Naive thymus-derived CD8-positive, alpha-beta T cell (primary cell): ENCODE measurements at regions not wholly inside any gene's neighbourhood (a gene's known extent, or its start where the extent isn't known, plus 50 kb on each side); places are given as distances from the start of the nearest gene placed in this dataset.
"Not testable (repeated sequence)": the region's sequence is repeated elsewhere in the genome, so short reads cannot be mapped to it uniquely, and the experiment has no call there.

ENCODE experiments used
- ATAC-seq, 2 donors: fragments of 150-1000 bp; cut with Tn5 transposase in 1 of 2; sonication (Bioruptor Pico), chemical (Tn5 transposase) in 1 of 2; 1 replicate in 1 of 2; 2 replicates in 1 of 2; pipeline ENCODE4 v1.10.0; 2021; ENCODE audit warnings: mild to moderate bottlenecking in 2 of 2, moderate library complexity in 2 of 2
- POLR2A ChIA-PET: fragments of 350-600 bp; sonication (Branson Sonifier 250); formaldehyde crosslinking; loops from one replicate; lab custom pipeline; 2021; ENCODE audit warnings: antibody characterized with exemption; lab: Charles Lee
- DNase-seq, 10 donors: peaks; one replicate each; pipeline versions ENCODE4 v3.0.0 to v3.0.0-alpha.2; 2020 to 2022
- H3K27ac Mint-ChIP-seq, 10 donors: one replicate each; pipeline ENCODE4 v1.8.0; 2020 to 2022; ENCODE audit warnings: mild to moderate bottlenecking in 10 of 10, mixed read lengths in 10 of 10, moderate library complexity in 4 of 10, inconsistent platforms in 1 of 10
- H3K27me3 Mint-ChIP-seq, 5 donors: one replicate each; pipeline ENCODE4 v1.8.0; 2021 to 2022; ENCODE audit warnings: mixed read lengths in 5 of 5
- H3K36me3 Mint-ChIP-seq, 3 donors: one replicate each; pipeline ENCODE4 v1.8.0; 2020 to 2022; ENCODE audit warnings: mixed read lengths in 3 of 3, mild to moderate bottlenecking in 2 of 3, inconsistent platforms in 1 of 3
- H3K4me1 Mint-ChIP-seq, 4 donors: one replicate each; pipeline ENCODE4 v1.8.0; 2021 to 2022; ENCODE audit warnings: mixed read lengths in 4 of 4
- H3K4me3 Mint-ChIP-seq, 10 donors: one replicate each; pipeline ENCODE4 v1.8.0; 2020 to 2022; ENCODE audit warnings: mild to moderate bottlenecking in 10 of 10, mixed read lengths in 10 of 10, moderate library complexity in 6 of 10, inconsistent platforms in 1 of 10
- H3K9me3 Mint-ChIP-seq, 9 donors: one replicate each; pipeline ENCODE4 v1.8.0; 2020 to 2022; ENCODE audit warnings: mixed read lengths in 9 of 9, mild to moderate bottlenecking in 3 of 9, inconsistent platforms in 1 of 9, moderate library complexity in 1 of 9

DNA sequence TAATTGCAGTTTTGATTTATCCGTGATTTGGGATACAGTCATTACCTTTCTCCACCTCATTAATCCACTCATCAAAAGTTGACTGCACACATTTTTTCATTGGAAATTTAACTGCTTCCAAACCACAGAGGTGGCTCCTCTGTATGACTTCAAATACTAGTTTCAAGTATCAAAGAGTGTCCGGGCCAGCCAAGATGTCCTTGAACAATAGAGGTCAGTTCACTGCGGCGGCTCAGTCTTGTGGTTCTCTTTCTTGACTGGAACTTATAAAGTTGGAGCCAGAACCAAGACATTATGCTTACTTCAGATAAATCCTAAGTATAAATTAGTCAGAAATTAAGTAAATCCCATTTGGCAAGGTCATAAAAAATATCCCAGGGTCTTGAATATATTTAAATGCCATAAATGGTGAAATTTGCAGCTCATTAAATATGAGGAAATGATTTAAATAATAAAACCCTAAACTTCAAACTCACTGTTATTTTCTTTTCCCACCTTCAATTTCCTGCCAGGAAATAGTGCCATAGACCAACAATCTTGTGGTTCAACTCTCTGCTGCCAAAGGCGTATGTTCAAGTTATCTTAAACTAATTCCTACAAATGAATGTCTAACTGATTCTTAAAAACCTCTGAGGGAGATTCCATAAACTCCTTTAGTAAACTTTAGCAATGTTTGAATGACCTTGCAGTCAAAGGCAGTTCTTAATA is 360.8 kb downstream of the AEBP2 start:
- no peak overlapping the region for H3K27ac Mint-ChIP-seq
- no peak overlapping the region for H3K4me3 Mint-ChIP-seq
- POLR2A ChIA-PET = no interaction called here
- peaks cover 2 to 12% (median 6%) of the 10 kb centered on the region in 4 donors for H3K4me1 Mint-ChIP-seq
- no peaks in the 10 kb centered on the region for H3K36me3 Mint-ChIP-seq
- peaks cover 0 to 3% (median 0%) of the 10 kb centered on the region in 9 donors for H3K9me3 Mint-ChIP-seq
- ATAC-seq (no peak), DNase-seq (no peak)
- H3K27me3 Mint-ChIP-seq = no peaks in the 10 kb centered on the region

DNA sequence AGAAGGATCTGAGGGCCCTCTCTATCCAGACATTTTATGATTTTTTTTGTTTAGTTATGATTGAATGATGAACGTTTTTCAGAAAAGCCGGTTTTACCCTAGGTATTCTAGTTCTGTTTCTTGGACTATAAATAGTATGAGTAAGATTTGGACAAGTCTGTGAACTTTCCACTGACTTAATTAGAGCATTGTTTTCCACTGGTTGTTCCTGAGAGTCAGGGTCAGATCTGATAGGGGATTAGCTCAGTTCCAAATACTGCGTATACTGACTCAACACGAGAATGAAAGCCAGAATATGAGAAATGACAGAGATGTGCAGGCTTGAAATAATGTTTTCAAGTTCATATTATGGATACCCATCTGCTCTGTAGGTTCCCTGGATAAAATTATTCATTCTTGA is 361.6 kb downstream of the AEBP2 start:
- ATAC-seq = no peak
- Mint-ChIP-seq H3K4me3 (no peak overlapping the region), H3K9me3 (peaks cover 0 to 3% (median 0%) of the 10 kb centered on the region in 9 donors), H3K27me3 (peaks cover 0 to 2% (median 0%) of the 10 kb centered on the region in 5 donors), H3K4me1 (peaks cover 2 to 12% (median 6%) of the 10 kb centered on the region in 4 donors), H3K36me3 (no peaks in the 10 kb centered on the region), H3K27ac (no peak overlapping the region)
- POLR2A ChIA-PET = no interaction called here
- DNase-seq = no peak

DNA sequence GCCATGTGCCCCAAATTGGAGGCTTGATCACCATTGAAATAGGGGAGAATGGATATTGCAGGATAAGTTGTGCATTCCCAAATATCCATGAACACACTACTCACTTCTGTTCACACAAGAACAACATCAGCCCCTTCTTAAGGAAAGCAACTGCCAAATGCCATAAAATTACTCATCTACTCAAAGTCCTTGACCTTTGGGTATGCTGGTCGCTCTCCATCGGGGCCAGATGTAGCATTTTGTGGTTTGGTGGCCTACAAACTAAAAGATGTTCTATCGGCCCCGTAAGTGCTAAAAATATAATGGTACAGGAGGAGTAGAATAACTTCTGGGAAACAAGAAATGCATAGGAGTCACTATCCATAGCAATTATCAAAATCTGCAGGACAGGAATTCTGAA is 362.6 kb downstream of the AEBP2 start:
- no peaks in the 10 kb centered on the region for H3K36me3 Mint-ChIP-seq
- peaks cover 0 to 3% (median 0%) of the 10 kb centered on the region in 9 donors for H3K9me3 Mint-ChIP-seq
- H3K27me3 Mint-ChIP-seq = peaks cover 0 to 2% (median 0%) of the 10 kb centered on the region in 5 donors
- POLR2A ChIA-PET = no interaction called here
- no peak overlapping the region for H3K4me3 Mint-ChIP-seq
- DNase-seq (no peak), ATAC-seq (no peak)
- no peak overlapping the region for H3K27ac Mint-ChIP-seq
- H3K4me1 Mint-ChIP-seq = peaks cover 2 to 12% (median 6%) of the 10 kb centered on the region in 4 donors

DNA sequence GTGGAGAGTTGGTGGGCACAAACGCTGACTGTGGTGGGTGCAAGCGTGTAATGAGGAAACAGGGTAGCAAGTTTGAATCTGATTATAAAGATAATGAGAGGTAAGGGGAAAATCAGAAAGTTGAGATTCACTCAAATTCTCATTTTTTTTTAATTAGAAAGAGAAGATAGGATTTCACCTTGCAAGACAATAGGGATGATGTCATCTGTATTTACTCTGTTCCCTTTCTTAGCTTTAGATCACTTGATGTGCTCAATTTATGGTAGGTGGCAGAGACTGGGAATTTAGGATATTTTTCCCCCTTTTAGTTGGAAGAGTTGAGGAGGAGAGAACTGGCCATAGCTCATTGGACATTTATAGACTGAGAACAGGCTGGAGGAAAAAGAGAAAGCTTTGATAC is 363.6 kb downstream of the AEBP2 start:
- Mint-ChIP-seq H3K9me3 (peaks cover 0 to 3% (median 0%) of the 10 kb centered on the region in 9 donors), H3K27me3 (peaks cover 0 to 2% (median 0%) of the 10 kb centered on the region in 5 donors), H3K4me3 (no peak overlapping the region), H3K36me3 (no peaks in the 10 kb centered on the region), H3K4me1 (peaks cover 2 to 12% (median 6%) of the 10 kb centered on the region in 4 donors), H3K27ac (no peak overlapping the region)
- ATAC-seq = no peak
- POLR2A ChIA-PET = no interaction called here
- DNase-seq = no peak

DNA sequence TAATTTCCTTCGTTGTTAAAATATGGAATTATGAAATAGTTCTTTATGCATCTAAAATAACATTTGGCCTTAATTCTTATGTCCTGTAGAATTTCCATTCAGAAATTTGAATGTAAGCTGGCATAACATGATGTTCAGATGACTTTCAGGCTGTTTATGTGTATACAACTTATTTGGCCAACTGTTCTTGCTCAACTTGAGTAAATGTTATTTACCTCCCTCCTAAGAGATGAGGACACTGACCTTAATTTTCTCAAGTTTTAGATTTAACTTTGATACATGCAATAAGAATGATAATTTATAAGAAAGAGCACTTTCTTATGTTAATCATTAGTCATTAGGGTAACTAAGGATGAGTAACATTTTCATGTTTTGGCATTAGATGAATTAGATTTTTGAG is 365.4 kb downstream of the AEBP2 start:
- POLR2A ChIA-PET = no interaction called here
- H3K4me1 Mint-ChIP-seq = peaks cover 2 to 7% (median 6%) of the 10 kb centered on the region in 4 donors
- no peak for DNase-seq
- peaks cover 0 to 2% (median 0%) of the 10 kb centered on the region in 5 donors for H3K27me3 Mint-ChIP-seq
- H3K9me3 Mint-ChIP-seq = peaks cover 0 to 10% (median 4%) of the 10 kb centered on the region in 9 donors
- H3K4me3 Mint-ChIP-seq = no peak overlapping the region
- ATAC-seq = no peak
- no peak overlapping the region for H3K27ac Mint-ChIP-seq
- H3K36me3 Mint-ChIP-seq = peaks cover 0 to 10% (median 2%) of the 10 kb centered on the region in 3 donors

DNA sequence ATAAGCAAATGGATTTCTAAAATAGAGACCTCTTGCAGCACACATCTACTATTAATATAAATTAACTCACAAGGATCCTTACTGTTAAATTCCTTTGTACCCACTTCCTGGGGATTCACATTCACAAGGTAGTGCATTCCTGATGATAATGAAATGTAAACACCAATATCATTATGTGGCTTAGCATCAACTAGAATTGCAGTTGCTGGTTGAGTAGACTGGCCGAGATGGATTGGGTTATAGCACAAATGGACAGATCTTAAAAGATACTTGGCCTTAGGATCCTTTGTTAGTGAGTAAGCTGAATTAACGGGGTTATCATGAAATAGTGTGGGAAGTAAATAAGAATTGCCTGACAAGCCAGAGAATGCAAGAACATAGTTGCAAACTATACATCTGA is 369.1 kb downstream of the AEBP2 start:
- H3K4me1 Mint-ChIP-seq = no peaks in the 10 kb centered on the region
- no peak overlapping the region for H3K27ac Mint-ChIP-seq
- no peak for ATAC-seq
- no peak for DNase-seq
- peaks cover 0 to 10% (median 2%) of the 10 kb centered on the region in 3 donors for H3K36me3 Mint-ChIP-seq
- H3K9me3 Mint-ChIP-seq = peaks cover 0 to 14% (median 5%) of the 10 kb centered on the region in 9 donors
- POLR2A ChIA-PET = no interaction called here
- no peak overlapping the region for H3K4me3 Mint-ChIP-seq
- peaks cover 0 to 2% (median 1%) of the 10 kb centered on the region in 5 donors for H3K27me3 Mint-ChIP-seq

DNA sequence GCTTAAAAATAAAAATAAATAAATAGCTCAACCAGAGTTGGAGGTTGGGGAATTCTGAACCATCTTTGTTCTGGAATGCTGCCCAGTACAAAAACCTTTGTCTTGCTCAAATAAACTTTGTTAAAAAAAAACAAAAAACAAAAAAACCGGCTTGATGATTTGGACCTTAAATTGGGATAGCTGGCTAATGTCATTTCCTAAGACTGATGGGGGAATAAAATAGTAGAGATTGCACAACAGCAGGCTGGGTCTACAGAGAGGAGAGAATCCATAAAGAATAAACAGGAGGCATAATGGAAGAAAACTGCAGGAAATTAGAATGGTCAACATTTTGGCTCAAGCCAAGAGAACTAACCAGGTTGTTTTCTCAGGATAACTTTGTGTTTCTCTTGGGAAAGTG is 370.9 kb downstream of the AEBP2 start:
- no peak for ATAC-seq
- Mint-ChIP-seq H3K27me3 (peaks cover 0 to 2% (median 1%) of the 10 kb centered on the region in 5 donors), H3K4me3 (no peak overlapping the region), H3K36me3 (peaks cover 0 to 14% (median 2%) of the 10 kb centered on the region in 3 donors), H3K27ac (no peak overlapping the region), H3K4me1 (no peaks in the 10 kb centered on the region), H3K9me3 (peaks cover 5 to 20% (median 8%) of the 10 kb centered on the region in 9 donors)
- POLR2A ChIA-PET = no interaction called here
- no peak for DNase-seq

DNA sequence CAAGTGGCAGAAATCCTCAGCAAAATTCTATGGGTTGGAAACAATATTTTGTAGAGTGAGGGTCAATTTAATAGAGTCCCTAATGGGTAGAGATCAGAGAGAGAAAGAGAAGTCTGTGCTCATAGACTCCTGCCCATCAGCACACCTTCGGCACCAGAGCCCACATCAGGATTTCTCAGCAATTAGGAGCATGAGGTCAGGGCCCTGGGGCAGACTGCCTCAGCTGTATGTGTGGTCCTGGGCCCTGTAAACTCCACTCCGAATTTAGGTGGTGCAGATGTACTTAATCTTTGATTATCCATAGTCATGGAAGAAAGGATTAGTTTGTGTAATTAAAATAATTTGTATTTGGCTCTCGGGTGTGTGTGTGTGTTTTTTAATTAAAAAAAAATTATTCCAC is 372.6 kb downstream of the AEBP2 start:
- peaks cover 0 to 14% (median 2%) of the 10 kb centered on the region in 3 donors for H3K36me3 Mint-ChIP-seq
- H3K27me3 Mint-ChIP-seq = peaks cover 0 to 1% (median 0%) of the 10 kb centered on the region in 5 donors
- H3K4me1 Mint-ChIP-seq = no peaks in the 10 kb centered on the region
- peaks cover 5 to 25% (median 8%) of the 10 kb centered on the region in 9 donors for H3K9me3 Mint-ChIP-seq
- DNase-seq (no peak), ATAC-seq (no peak)
- no peak overlapping the region for H3K27ac Mint-ChIP-seq
- POLR2A ChIA-PET = no interaction called here
- no peak overlapping the region for H3K4me3 Mint-ChIP-seq

DNA sequence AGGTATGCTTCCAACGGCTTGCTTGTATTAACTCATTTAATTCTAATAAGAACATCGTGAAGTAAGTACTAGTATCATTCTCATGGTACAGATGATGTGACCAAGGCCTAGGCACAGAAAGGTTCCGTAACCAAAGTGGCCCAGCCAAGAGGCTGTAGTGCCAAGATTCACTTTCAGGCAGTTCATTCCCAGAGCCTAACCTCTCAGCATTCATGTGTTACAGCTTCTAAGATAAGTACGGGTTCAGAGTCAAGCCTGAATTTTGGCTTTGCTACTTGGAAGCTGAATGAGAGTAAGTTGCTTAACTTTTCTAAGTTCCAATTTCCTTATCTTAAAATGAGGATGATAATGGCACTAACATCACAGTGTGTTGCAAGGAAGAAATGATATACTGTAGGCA is 379.9 kb downstream of the AEBP2 start:
- H3K27me3 Mint-ChIP-seq = peaks cover 0 to 4% (median 0%) of the 10 kb centered on the region in 5 donors
- no peak overlapping the region for H3K4me3 Mint-ChIP-seq
- no peak overlapping the region for H3K27ac Mint-ChIP-seq
- DNase-seq (no peak), ATAC-seq (no peak)
- H3K9me3 Mint-ChIP-seq = peaks cover 0 to 15% (median 5%) of the 10 kb centered on the region in 9 donors
- no peaks in the 10 kb centered on the region for H3K4me1 Mint-ChIP-seq
- peaks cover 0 to 6% (median 5%) of the 10 kb centered on the region in 3 donors for H3K36me3 Mint-ChIP-seq
- POLR2A ChIA-PET = no interaction called here

DNA sequence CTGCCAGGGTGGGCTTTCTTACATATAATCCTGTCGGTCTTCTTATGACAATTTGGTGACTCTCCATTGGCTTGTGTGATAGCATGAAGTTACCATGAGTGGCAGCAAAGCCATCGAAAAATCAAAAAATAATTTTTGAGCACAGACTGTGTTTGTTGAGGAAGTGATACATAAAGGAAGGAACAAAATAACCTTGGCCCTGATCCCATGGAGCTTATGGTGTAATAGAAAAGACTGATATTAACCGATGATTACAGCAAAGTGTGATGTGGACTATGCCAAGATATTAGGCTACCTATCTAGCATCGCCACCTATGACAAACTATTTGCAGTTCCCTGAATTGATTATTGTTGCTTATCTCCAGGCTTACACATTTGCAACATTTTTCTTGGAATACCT is 383.2 kb downstream of the AEBP2 start:
- H3K27me3 Mint-ChIP-seq = peaks cover 0 to 9% (median 2%) of the 10 kb centered on the region in 5 donors
- no peaks in the 10 kb centered on the region for H3K4me1 Mint-ChIP-seq
- H3K4me3 Mint-ChIP-seq = no peak overlapping the region
- H3K27ac Mint-ChIP-seq = no peak overlapping the region
- ATAC-seq (no peak), DNase-seq (no peak)
- POLR2A ChIA-PET = no interaction called here
- H3K36me3 Mint-ChIP-seq = peaks cover 0 to 23% (median 10%) of the 10 kb centered on the region in 3 donors
- peaks cover 0 to 39% (median 16%) of the 10 kb centered on the region in 9 donors for H3K9me3 Mint-ChIP-seq

DNA sequence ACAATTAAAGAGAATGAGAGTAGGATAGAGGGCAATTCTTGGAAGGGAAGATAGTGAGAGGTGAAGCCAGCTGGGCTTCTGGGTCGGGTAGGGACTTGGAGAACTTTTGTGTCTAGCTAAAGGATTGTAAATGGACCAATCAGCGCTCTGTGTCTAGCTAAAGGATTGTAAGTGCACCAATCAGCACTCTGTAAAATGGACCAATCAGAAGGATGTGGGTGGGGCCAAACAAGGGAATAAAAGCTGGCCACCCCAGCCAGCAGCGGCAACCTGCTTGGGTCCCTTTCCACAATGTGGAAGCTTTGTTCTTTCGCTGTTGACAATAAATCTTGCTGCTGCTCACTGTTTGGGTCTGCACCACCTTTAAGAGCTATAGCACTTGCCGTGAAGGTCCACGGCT is 384.0 kb downstream of the AEBP2 start:
- ATAC-seq, POLR2A ChIA-PET, DNase-seq, H3K4me1 Mint-ChIP-seq, H3K27me3 Mint-ChIP-seq, H3K27ac Mint-ChIP-seq, H3K4me3 Mint-ChIP-seq: not testable (repeated sequence)
- peaks cover 0 to 42% (median 15%) of the 10 kb centered on the region in 9 donors for H3K9me3 Mint-ChIP-seq
- peaks cover 0 to 23% (median 10%) of the 10 kb centered on the region in 3 donors for H3K36me3 Mint-ChIP-seq

DNA sequence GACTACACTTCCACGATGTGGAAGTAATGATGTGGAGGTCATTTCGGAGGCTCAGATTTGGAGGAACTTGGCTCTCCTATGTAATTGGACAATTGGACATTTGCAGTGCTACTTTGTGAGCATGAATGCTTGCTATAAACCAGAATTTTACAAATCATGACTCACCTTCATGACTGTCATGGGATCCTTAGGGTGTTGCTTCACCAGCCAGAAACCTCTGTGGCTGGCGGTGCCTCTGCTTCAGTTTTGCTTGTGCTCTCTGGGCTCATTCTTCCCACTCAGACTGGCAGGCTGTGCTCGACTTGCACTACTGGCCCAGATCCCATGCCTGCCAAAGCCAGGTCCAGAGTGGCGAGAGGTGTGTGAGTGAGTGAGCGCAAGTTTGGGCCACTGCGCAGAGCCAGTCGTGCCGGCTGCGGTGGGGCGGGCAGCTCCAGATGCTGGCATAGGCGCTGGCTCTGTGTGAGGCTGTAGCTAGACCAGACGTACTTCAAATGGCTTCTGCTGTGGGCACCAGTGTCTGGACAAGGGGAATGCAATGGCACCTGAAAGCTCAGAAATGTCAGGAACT is 387.8 kb downstream of the AEBP2 start:
- ATAC-seq (no peak), DNase-seq (no peak)
- H3K4me1 Mint-ChIP-seq = no peaks in the 10 kb centered on the region
- peaks cover 0 to 9% (median 2%) of the 10 kb centered on the region in 5 donors for H3K27me3 Mint-ChIP-seq
- no peak overlapping the region for H3K4me3 Mint-ChIP-seq
- POLR2A ChIA-PET = no interaction called here
- H3K27ac Mint-ChIP-seq = no peak overlapping the region
- H3K9me3 Mint-ChIP-seq = peaks cover 0 to 42% (median 15%) of the 10 kb centered on the region in 9 donors
- peaks cover 0 to 23% (median 10%) of the 10 kb centered on the region in 3 donors for H3K36me3 Mint-ChIP-seq

DNA sequence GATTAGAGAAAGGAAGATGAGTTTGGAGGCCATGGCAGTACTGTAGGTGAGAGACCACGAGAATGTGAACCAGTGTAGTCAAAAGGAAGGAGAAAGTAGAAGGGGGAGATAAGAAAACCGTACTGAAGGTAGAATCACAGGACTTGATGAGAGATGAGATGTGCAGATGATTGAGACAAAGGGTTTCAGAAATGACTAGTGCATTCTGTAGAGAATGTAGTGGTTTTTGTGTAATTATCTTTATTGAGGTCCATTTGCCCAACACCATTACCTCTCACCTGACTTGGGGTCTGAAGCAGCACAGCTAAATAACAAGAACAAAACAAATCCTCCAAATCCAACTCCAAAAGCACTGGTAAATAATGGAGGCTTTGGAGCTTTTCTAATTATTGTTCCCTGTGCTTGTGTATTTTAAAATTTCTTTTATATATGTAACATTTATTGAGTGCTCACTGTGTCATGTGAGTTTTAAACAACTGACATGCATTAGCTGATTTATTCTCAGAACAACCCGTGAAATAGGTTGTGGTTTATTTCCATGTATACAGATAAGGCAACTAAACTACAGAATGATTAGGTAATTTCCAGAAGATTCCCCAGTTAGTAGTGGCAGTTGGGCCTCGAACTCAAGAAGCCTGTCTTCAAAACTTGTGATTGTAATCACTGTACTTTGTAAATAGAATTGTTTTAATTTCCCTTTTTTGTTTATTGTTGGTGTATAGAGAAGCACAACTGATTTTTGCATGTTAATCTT is 390.0 kb downstream of the AEBP2 start:
- no peak overlapping the region for H3K27ac Mint-ChIP-seq
- ATAC-seq (no peak), DNase-seq (no peak)
- peaks cover 0 to 19% (median 4%) of the 10 kb centered on the region in 3 donors for H3K36me3 Mint-ChIP-seq
- peaks cover 0 to 5% (median 0%) of the 10 kb centered on the region in 4 donors for H3K4me1 Mint-ChIP-seq
- peaks cover 0 to 35% (median 11%) of the 10 kb centered on the region in 9 donors for H3K9me3 Mint-ChIP-seq
- POLR2A ChIA-PET = no interaction called here
- peaks cover 0 to 7% (median 2%) of the 10 kb centered on the region in 5 donors for H3K27me3 Mint-ChIP-seq
- H3K4me3 Mint-ChIP-seq = no peak overlapping the region
